DMS53 treated with DMSO at 0.1 percent for 48 hours (cell line): ENCODE measurements at regions not wholly inside any gene's neighbourhood (a gene's known extent, or its start where the extent isn't known, plus 50 kb on each side); places are given as distances from the start of the nearest gene placed in this dataset.

Experiments
- DNase-seq: peaks from one replicate; lab custom pipeline; 2025; ENCODE audit not compliant: unreplicated experiment; lab: John Stamatoyannopoulos, UW

DNA sequence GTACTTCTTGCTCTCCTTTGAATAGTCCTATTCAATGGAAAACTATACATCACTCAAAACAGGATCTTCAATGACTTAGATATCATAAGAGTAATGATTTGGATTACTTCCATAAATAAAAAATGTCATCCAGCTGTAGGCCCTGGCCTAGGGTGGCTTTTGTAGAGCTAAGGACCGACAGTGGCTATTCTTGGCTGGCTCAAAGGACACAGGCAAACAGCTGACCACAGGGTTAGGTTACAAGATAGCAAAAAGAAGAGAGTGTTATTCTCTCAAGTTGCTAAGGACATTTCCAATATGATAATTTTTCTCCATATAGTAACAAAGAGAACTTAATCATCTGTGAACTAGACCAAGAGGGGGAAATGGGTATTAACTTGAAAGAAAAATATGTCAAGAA, 495.1 kb downstream of the PLPP3 start:
- DNase-seq = no peak

DNA sequence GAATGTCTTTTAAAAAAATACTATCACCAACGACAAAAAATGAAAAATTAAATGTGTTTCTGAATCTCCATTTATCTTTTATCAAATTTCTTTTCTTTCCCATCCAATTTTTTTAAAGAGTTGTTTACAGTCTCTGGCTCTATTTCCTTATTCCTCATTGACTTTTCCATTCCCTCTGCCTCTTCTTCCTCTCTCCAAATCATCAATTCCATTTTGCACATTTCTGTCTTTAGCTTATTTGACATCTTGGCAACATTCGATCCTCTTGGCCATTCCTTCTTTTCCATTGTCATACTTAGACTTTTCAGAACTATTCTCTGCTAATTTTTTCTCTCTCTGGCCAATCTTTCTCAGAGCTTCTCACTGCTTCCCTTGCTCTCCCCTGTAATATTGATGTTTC, 497.6 kb downstream of the PLPP3 start:
- DNase-seq = no peak

DNA sequence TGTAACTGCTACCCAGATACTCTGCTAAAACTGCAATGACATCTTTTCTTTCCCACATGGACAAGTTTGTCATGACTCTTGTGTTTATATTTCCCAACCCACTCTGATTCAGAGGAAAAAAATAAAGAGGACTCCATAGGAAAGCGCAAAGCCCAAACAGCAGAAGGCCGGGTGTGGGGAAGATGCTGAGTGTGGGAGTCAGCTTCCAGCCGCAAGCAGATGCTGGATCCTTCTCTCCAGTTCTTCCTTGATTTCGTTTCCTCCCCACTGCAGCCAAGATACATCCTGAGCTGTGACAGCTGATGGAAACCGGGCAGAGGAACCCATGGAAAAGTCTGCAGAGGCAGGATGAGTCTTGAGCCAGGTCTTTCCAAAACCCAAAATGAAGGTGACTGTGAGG, 498.2 kb downstream of the PLPP3 start:
- no peak for DNase-seq

DNA sequence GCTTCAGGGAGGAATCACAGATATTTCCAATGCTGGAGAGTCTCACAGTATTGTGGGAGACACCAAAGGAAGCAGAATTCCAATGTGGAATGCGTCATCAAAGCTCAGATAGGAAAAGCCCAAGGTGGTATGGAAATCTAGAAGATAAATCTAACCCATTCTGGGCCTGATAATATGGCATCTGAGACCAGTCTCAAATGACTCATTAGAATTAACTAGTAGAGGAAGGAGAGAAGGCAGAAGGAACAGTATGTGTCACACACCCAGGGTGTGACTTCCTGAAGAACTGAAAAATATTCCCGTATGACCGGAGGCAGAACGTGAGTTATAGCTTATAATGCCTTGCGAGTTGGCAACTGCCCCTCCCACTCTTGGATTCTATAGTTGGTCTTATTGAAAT, 499.2 kb downstream of the PLPP3 start:
- no peak for DNase-seq

DNA sequence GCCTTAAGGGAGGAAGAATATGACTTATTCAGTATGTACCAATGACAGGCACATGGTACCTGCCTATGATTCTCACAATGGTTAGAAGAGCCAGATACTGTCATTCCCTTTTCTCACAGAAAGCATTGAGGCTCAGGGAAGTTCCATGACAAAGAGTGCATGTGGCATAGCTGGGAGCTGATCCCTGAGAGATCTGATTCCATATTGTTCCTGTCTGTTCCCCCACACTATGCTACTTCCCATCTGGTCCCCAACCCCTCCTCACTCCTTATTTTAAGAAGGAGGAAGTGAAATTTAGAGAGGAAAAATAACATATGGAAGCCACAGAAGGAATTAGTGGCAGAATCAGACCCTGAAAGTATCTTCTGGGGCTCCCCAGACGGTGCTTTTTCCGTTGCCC, 500.0 kb downstream of the PLPP3 start:
- DNase-seq = no peak

DNA sequence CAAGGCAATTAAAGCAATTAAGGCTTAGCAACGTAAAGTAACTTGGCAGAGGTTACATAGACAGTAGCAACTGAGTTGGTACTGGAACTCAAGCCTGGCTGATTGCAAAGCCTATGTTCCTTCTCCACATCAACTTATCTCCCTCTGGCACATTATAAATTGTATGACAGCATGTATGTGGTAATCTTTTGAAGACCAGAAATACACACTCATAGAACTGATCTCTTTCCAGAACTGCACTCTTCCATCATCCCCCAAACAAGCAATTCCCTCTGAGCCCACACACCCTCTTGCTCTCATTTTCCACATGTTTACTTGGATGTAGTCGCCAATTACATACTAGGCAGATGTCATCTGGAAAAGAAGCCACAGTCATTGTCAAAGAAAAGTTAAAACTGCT, 502.2 kb downstream of the PLPP3 start:
- DNase-seq = no peak

DNA sequence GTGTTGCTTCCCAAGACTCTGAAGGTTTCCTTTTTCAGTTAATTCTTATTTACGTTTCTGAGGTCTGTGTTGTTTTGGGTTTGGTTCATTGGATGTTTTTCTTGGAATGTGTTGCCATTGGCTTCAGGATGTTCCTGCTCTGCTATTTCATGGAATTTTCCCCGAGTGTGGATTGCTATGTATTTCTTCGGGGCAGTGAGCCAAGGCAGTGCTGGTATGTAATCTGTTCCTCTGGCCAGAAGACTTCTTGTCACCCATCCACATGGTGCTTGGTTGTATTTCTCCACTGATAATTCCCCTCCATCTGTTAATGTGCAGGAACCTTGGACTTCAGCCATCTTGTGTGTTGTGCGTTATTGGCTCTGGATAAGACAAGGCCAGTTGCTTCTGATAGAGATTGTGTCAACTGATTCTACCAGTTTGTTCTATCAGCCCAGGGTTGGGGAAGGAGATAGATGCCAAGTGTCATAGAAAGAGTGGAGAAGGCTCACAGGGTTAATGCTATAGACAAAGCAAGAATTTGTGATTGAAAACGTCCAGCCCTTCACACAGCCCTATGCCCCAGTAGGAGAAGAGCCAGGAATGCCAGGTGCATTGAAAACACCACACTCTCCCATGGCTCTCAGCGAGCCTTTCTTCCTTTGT, 505.2 kb downstream of the PLPP3 start:
- DNase-seq = no peak

DNA sequence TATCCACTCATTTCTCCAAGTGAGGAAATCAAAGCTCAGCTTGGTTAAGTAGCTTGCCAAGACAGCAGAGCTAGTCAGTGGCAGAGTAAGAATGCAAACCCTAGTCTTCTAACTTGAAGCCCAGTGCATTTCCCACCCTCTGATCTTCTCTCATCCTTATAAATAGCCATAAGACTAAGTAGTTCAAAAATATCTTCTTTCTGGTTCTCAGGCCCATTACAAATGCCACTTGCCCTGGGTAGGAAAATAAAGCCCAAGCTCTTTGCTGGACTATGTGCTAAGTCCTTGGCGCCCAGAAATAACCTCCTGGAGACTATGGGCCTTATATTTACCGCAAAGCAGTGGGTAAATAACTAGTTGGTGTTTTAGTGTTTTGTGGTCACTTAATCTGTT, 505.8 kb downstream of the PLPP3 start:
- no peak for DNase-seq

DNA sequence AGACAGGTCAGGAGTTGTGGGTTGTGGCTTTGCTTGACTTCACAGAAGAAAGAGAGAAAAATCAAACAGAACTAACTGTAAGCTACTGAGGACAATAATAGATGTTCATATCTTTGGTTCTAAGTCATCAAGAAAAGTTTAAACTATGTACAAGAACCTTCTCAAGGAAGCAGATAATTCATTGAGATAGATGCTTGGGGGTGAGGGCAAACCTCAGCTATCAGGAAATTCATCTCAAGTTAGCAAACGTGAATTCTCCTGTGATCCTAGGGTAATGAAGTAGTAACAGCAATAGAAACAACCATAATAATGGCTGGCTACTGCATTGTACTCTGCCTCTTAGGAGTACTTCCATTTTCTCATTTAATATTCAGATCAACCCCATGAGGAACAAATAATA, 506.2 kb downstream of the PLPP3 start:
- DNase-seq = no peak

DNA sequence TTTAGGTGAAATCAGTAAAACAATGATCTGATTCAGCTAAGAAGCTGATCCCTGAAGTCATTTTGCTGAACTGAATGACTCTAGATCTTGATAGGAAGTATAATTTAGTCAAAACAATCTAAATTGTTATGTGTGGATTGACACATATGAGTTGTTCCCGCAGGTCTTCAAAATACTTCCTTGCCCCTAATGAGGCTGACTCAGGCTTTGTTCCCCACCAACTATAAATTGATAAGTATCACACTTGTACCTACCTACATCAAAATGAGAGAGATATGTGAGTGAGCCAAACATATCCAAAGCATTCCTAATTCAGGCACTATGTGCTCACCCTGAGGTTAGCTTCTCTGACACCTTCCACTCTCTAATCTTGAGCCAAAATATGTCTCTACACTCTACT, 507.1 kb downstream of the PLPP3 start:
- DNase-seq = no peak

DNA sequence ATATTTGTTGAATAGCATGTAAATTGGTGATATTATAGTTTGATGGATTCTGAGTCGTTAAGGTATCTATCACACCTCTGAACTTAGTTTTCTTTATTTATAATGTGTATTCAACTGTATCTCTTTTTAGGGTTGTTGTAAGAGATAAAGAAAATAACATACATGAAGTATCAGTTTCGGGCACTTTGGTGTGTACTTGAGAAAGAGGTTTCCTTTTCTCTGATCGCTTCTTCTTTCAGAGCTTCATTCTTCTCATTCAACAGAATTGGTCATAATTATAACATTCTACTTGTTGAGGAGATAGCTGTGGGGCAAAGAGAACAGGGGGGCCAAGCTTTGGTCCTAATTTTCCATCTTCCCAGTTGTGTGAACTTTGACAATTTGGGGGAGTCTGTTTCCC, 508.0 kb downstream of the PLPP3 start:
- no peak for DNase-seq

DNA sequence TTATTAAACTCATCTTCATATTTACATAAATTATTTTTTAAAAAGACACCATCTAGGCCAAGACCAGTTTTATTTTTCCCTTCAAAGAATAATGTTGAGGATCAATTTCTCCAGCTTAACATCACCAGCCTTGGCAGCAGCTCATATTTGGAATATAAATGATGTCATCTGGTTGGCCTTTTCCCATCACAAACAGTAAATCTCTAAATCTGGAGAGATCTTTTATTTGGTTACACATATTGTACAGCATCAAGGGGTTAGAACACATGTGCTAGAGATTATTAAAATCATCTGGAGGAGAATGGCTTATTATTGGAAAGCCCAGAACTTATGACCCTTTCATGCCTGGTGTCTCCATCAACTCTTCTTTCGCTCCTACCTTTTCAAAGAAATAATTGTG, 508.8 kb downstream of the PLPP3 start:
- no peak for DNase-seq

DNA sequence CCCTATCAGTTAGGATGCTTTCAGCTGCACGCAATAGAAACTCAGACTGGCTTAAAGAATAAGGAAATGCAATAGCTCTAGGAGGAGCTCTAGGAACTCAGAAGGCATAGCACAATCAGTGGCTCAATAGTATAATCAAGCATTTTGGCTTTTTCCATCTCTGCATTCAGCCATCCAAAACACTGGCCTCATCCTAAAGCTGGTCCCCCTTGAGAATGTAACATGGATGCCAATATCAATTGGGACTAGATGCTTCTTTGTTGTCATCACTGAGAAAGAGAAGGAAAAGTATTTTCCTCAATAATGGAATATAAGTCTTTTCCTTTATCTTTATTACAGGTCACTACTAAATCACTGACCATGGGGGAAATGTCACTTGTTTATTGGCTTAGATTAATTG, 509.5 kb downstream of the PLPP3 start:
- DNase-seq = no peak

DNA sequence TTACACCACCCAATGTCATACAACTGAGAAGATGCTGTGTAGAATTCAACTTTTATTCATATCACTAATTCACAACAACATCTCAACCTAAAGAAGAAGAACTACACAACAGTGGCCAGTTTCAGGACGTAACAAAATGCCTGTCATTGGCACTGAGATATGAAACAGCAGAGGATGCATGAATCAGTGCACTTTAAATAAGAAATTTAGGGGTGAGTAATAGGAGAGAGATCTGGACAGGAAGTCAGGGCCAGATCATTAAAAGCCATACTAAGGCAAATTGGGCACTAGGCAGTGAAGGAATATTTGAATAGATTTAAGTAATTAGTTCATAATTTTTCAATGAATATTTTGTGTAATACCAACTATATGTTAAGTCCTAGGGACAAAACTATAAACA, 510.5 kb downstream of the PLPP3 start:
- DNase-seq = no peak

DNA sequence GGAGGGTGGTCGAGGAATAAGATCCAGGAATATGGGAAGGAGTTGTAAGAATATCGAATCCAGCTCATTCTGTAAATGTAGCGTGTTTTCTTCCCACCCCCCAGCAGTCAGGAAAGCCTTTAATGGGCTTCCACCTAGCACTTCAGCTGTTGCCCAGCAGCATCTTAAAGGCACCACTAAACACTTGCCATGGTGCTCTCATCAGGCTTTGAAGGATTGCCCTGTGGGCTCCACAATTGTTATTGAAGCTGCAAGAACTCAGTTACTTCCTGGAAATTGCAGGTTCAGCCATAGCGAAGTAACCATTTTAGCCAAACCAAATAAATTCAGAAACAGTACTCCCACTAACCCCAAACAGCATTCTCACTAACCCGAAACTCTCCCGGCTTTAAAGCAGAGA, 511.2 kb downstream of the PLPP3 start:
- DNase-seq = no peak

DNA sequence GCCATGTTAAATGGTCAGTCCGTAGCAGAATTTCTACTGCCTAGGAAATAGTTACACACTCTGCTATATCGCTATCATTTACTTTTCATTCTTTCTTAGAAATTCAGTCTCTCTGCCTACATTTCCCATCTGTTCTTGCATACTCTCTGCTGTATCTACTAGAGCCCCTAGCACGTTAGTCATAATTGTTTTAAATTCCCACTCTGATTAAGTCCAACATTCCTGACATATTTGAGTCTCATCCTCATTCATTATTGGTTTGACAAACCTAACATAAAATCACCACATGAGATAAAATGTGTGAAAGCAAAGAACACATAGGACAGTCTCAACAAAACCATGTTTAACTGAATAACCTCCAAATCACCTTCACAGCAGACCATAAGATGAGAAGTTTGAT, 513.6 kb downstream of the PLPP3 start:
- DNase-seq = no peak

DNA sequence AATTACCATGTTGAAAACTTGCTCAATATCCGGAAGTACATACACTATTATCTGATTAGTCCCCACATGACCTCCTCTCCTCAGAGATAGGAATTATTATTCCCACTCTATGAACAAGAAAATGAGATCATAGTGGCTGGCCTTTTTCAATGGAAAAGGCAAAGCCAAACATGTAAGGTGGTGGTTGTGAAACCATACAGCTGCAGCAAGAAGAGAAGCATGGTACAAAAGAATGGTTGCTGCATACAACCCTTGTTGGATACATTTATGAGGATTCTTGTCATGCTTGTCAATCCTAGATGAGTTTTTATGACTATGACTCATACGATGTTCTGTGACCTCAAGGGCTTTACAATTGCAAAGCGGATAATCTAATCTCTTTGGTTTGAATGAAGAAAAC, 514.7 kb downstream of the PLPP3 start:
- DNase-seq = peak; percentile 86

DNA sequence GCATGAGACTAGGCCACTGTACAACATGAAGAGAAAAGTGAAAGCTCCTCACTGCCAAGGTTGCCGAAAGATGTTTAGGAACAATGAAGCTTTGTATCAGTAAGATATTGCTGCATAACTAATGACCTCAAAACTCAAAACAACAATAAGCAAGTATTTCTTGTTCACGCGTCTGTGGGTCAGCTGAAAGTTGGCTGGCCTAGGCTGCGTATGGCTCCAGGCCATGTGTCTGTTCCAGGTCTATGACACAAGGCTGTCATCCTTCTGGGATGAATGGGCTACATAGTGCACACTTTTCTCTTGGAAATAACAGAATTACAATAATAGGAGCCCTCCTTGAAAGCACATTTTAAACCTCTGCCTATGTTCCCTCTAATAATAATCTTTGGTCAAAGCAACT, 515.9 kb downstream of the PLPP3 start:
- DNase-seq = no peak

DNA sequence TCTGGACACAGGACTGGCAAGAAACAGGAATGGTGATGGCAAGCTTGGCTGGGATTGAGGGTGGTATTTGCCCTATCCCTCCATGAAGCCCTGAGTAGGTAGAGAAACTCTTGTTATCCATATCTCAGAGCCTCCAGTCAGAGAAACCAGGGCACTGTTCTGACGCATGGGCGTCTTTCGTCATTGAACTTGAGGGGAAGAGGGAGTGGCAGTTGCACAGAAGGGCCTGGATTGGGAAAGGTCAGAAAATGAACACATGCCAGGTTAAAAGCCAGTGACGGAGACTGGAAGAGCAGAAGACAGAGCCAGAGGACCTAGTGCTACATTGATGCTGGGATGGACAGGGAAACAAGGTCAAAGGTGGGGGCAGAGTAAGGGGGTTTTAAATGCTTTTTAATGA, 516.7 kb downstream of the PLPP3 start:
- no peak for DNase-seq

DNA sequence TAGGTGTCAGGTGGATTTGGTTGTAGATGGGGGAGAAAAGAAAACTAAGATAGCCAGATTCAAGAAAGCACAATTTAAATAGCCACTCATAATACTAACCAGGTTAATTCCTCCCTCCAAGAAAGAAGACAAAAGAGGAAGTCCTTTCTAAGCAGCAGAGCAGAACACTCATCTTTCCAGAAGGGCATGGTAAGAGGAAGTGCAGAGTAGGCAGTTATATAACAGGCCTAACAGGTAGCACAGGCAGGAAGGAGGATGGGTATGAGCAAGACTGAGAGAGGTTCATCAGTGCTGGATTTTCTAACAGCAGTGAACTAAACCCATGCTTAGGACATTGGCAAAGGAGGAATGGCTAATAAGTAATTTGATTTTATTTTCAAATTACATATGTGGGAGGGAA, 517.5 kb downstream of the PLPP3 start:
- DNase-seq = peak; percentile 96

DNA sequence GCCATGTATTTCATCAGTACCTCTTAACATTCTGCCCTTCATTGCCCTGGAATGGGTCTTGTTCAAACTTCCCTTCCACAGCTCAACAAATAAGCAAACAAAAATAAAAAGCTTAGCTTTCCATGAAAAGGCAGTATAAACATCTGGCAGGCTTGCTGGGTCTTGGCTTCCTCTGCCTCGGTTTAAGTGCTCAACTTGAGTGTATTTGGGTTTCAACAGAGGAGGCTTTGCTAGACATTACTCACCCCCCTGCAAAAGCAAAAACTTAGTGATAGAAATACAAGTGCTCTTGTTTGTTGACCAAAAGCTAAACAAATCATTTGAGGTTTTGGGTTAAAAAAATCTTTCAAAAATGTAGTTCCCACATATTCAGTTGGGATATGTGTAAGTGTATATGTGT, 518.5 kb downstream of the PLPP3 start:
- DNase-seq = peak; percentile 91

DNA sequence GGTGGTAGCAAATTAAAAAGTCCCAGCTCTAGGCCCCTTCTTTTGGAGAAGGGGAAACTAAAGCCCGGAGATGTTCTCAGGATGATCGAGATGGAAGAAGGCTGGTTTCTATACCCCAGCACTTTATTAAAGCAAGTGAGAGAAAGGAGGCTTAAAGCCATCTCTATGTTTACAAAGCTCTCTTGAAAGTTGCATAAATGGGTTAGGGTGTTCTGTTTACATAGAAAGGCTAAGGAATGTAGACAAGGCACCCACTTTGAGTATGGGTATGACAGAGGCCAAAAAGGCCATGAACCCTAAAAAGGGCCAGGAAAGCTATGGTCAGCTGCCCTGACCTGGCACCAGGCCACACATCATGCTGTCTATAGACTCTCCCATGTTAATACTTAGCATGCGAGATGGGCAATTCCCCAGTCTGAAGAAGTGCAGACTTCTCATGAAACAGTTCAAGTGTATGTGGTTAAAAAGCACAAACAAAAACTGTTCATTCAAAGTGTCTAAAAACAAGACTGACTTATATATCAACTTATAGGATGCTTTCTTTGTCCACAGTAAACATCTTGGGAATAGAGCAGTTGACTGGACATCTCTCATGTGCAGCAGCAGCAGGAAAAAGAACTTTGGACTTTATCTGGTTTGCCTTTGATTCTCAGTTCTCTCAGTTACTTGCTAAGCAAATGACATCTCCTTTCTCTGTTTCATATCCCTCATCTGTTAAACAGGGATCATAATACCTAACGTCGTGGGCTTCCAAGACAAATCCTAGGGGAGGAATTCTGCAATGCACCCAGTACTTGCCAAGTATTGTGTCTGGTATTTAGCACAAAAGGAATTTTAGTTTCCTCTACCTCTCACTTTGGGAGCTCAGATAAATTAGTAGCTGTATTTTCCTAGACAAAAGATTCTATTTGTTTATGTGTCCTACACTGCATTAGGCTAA, 521.6 kb downstream of the PLPP3 start:
- no peak for DNase-seq
